SU-DHL-6 (cell line): ENCODE measurements at regions not wholly inside any gene's neighbourhood (a gene's known extent, or its start where the extent isn't known, plus 50 kb on each side); places are given as distances from the start of the nearest gene placed in this dataset.

Source experiments
- H2AFZ ChIP-seq: fragments of 200-600 bp; sonication (generic); 2 replicates; pipeline ENCODE4 v1.6.1; 2014; ENCODE audit warnings: low read depth, mild to moderate bottlenecking, moderate library complexity, mixed read lengths, antibody characterized with exemption, low read length; ENCODE audit not compliant: severe bottlenecking
- H3F3A ChIP-seq: fragments of 200-600 bp; shearing (Covaris generic); 2 replicates; pipeline ENCODE4 v1.6.0; 2016; ENCODE audit warnings: antibody characterized with exemption, mild to moderate bottlenecking; ENCODE audit not compliant: insufficient read depth
- H3K27ac ChIP-seq: fragments of 200-600 bp; sonication (generic); 2 replicates; pipeline ENCODE4 v1.5.1; 2016; ENCODE audit warnings: low read depth, mild to moderate bottlenecking, low read length, moderate library complexity, mixed read lengths
- H3K27me3 ChIP-seq: fragments of 200-600 bp; sonication (generic), shearing (Covaris generic); 2 replicates; pipeline ENCODE4 v1.6.0; 2014; ENCODE audit warnings: mild to moderate bottlenecking, low read length
- H3K36me3 ChIP-seq: fragments of 200-600 bp; sonication (generic); 2 replicates; pipeline ENCODE4 v1.6.1; 2014; ENCODE audit warnings: mild to moderate bottlenecking, low read length, mixed read lengths
- H3K4me2 ChIP-seq: fragments of 300-600, 200-600 bp; shearing (Covaris generic), sonication (generic); 2 replicates; pipeline ENCODE4 v1.6.0; 2014; ENCODE audit warnings: low read length, low read depth, mild to moderate bottlenecking; ENCODE audit not compliant: poor library complexity, severe bottlenecking
- H3K4me3 ChIP-seq: fragments of 200-600 bp; sonication (generic); 2 replicates; pipeline ENCODE4 v1.5.1; 2014; ENCODE audit warnings: antibody characterized with exemption, low read length, mild to moderate bottlenecking, mixed read lengths; ENCODE audit not compliant: insufficient read depth, poor library complexity, severe bottlenecking
- H3K79me2 ChIP-seq: fragments of 200-600 bp; sonication (generic); 2 replicates; pipeline ENCODE4 v1.6.1; 2014; ENCODE audit warnings: mild to moderate bottlenecking, low read length, moderate library complexity; ENCODE audit not compliant: insufficient read depth
- H3K9ac ChIP-seq: fragments of 200-600 bp; sonication (generic); 2 replicates; pipeline ENCODE4 v1.7.0; 2014; ENCODE audit warnings: mild to moderate bottlenecking, low read length
- H3K9me2 ChIP-seq: fragments of 200-600 bp; sonication (generic); replicated peaks from 2 replicates; pipeline ENCODE4 v1.6.1; 2014; ENCODE audit warnings: low read length; ENCODE audit not compliant: insufficient read depth
- H3K9me3 ChIP-seq: fragments of 200-600 bp; sonication (generic); 2 replicates; pipeline ENCODE4 v1.6.1; 2014; ENCODE audit warnings: low read length, mixed read lengths; ENCODE audit not compliant: insufficient read depth
- H4K20me1 ChIP-seq: fragments of 200-600 bp; sonication (generic); 2 replicates; pipeline ENCODE4 v1.6.1; 2014; ENCODE audit warnings: low read depth, mild to moderate bottlenecking, antibody characterized with exemption, low read length, moderate library complexity, mixed read lengths
- CTCF ChIP-seq: fragments of 200-600 bp; sonication (generic); IDR thresholded peaks from one replicate; pipeline ENCODE4 v1.5.1; 2017; ENCODE audit warnings: antibody characterized with exemption, mild to moderate bottlenecking, low read length, moderate library complexity; ENCODE audit not compliant: insufficient read depth, poor library complexity, severe bottlenecking
- EZH2phosphoT487 ChIP-seq: fragments of 200-600 bp; sonication (generic), shearing (Covaris generic); conservative IDR thresholded peaks from 2 replicates; pipeline ENCODE4 v1.6.1; 2018; ENCODE audit warnings: mild to moderate bottlenecking, antibody characterized with exemption, low read length, moderate library complexity, mixed read lengths

GRCh38 chr13:33454844-33455705 is 169.5 kb upstream of the STARD13 start:
- Histone ChIP-seq H3F3A (no peaks in the 10 kb centered on the region), H3K4me3 (no peak overlapping the region), H3K4me2 (no peak overlapping the region), H3K9ac (no peak overlapping the region), H3K9me3 (no peaks in the 10 kb centered on the region), H4K20me1 (no peaks in the 10 kb centered on the region), H3K36me3 (no peaks in the 10 kb centered on the region), H3K27ac (no peak overlapping the region), H3K9me2 (no peaks in the 10 kb centered on the region), H3K79me2 (no peaks in the 10 kb centered on the region), H2AFZ (no peak overlapping the region), H3K27me3 (no peaks in the 10 kb centered on the region)
- TF ChIP-seq CTCF (no peak), EZH2phosphoT487 (no peak)

- Histone ChIP-seq H4K20me1 (no peaks in the 10 kb centered on the region), H3K27ac (no peak overlapping the region), H3K9ac (no peak overlapping the region), H3K4me2 (no peak overlapping the region), H3K36me3 (no peaks in the 10 kb centered on the region), H3K27me3 (no peaks in the 10 kb centered on the region), H3K79me2 (no peaks in the 10 kb centered on the region), H3K4me3 (no peak overlapping the region), H3F3A (no peaks in the 10 kb centered on the region), H3K9me2 (no peaks in the 10 kb centered on the region), H3K9me3 (no peaks in the 10 kb centered on the region), H2AFZ (no peak overlapping the region)
- TF ChIP-seq CTCF = no peak
- TF ChIP-seq EZH2phosphoT487 = no peak
These were observed 174.1 kb upstream of the STARD13 start for GRCh38 chr13:33459702-33460101.

DNA sequence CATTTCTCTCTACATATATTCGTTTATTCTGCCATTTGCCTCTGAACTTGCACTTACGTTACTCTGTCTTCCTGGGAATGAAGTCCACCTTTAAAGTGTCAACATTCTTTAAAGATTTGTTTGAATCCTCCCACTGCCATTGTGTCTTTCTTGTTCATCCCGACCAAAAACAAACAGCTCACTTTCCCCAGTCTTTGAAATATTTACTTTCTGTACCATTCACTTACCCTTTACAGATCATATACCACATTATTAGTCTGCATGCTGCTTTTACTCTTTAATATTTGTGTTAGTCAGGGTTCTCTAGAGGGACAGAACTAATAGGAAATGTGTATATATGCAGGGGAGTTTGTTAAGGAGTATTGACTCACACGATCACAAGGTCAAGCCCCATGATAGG is 176.6 kb upstream of the STARD13 start:
- Histone ChIP-seq H3K79me2 (no peaks in the 10 kb centered on the region), H3K36me3 (no peaks in the 10 kb centered on the region), H3K4me3 (no peak overlapping the region), H3K4me2 (no peak overlapping the region), H3K27me3 (no peaks in the 10 kb centered on the region), H3K9ac (no peak overlapping the region), H3K9me2 (no peaks in the 10 kb centered on the region), H2AFZ (no peak overlapping the region), H4K20me1 (no peaks in the 10 kb centered on the region), H3K9me3 (no peaks in the 10 kb centered on the region), H3K27ac (no peak overlapping the region), H3F3A (no peaks in the 10 kb centered on the region)
- TF ChIP-seq CTCF = no peak
- no peak for TF ChIP-seq EZH2phosphoT487
